GM19043 (cell line): ENCODE measurements at regions not wholly inside any gene's neighbourhood (a gene's known extent, or its start where the extent isn't known, plus 50 kb on each side); places are given as distances from the start of the nearest gene placed in this dataset.
"Not testable (repeated sequence)": the region's sequence is repeated elsewhere in the genome, so short reads cannot be mapped to it uniquely, and the experiment has no call there.

Source experiments
- ATAC-seq: cut with Tn5 transposase; IDR thresholded peaks from one replicate; pipeline ENCODE4 v1.9.1; 2021; ENCODE audit warnings: low read depth; ENCODE audit not compliant: unreplicated experiment

- no peak for ATAC-seq
These were observed 593.5 kb upstream of the SOX9 start for GRCh38 chr17:71527311-71527710.

GRCh38 chr17:71528210-71528609 is 592.6 kb upstream of the SOX9 start:
- ATAC-seq, result no peak

GRCh38 chr17:71530248-71530647 is 590.6 kb upstream of the SOX9 start:
- no peak for ATAC-seq

- ATAC-seq, result no peak
These were observed 585.5 kb upstream of the SOX9 start for GRCh38 chr17:71535321-71535720.

- ATAC-seq, result no peak
These were observed 574.4 kb upstream of the SOX9 start for GRCh38 chr17:71546419-71546818.

GRCh38 chr17:71547904-71548303 is 572.9 kb upstream of the SOX9 start:
- ATAC-seq, result no peak

GRCh38 chr17:71548540-71549190 is 572.2 kb upstream of the SOX9 start:
- no peak for ATAC-seq

GRCh38 chr17:71550675-71551074 is 570.1 kb upstream of the SOX9 start:
- ATAC-seq, result no peak

- no peak for ATAC-seq
These were observed 567.4 kb upstream of the SOX9 start for GRCh38 chr17:71553381-71553780.

GRCh38 chr17:71558901-71559300 is 561.9 kb upstream of the SOX9 start:
- ATAC-seq, result no peak

- ATAC-seq, result no peak
These were observed 548.5 kb upstream of the SOX9 start for GRCh38 chr17:71572343-71572742.

- no peak for ATAC-seq
These were observed 542.4 kb upstream of the SOX9 start for GRCh38 chr17:71578446-71578845.

- ATAC-seq, result no peak
These were observed 540.6 kb upstream of the SOX9 start for GRCh38 chr17:71580220-71580619.

GRCh38 chr17:71585540-71585939 is 535.3 kb upstream of the SOX9 start:
- no peak for ATAC-seq

GRCh38 chr17:71592431-71592830 is 528.4 kb upstream of the SOX9 start:
- ATAC-seq, result no peak

- ATAC-seq, result no peak
These were observed 527.7 kb upstream of the SOX9 start for GRCh38 chr17:71593078-71593477.

- ATAC-seq, result not testable (repeated sequence)
These were observed 521.2 kb upstream of the SOX9 start for GRCh38 chr17:71599583-71599982.

- no peak for ATAC-seq
These were observed 520.6 kb upstream of the SOX9 start for GRCh38 chr17:71600137-71600789.

- no peak for ATAC-seq
These were observed 518.8 kb upstream of the SOX9 start for GRCh38 chr17:71601894-71602504.

GRCh38 chr17:71613996-71614395 is 506.8 kb upstream of the SOX9 start:
- no peak for ATAC-seq

GRCh38 chr17:71615820-71616219 is 505.0 kb upstream of the SOX9 start:
- no peak for ATAC-seq

- not testable (repeated sequence) for ATAC-seq
These were observed 503.1 kb upstream of the SOX9 start for GRCh38 chr17:71617767-71618166.
